ENCODE measurements at regions not wholly inside any gene's neighbourhood (a gene's known extent, or its start where the extent isn't known, plus 50 kb on each side); places are given as distances from the start of the nearest gene placed in this dataset.

DNA sequence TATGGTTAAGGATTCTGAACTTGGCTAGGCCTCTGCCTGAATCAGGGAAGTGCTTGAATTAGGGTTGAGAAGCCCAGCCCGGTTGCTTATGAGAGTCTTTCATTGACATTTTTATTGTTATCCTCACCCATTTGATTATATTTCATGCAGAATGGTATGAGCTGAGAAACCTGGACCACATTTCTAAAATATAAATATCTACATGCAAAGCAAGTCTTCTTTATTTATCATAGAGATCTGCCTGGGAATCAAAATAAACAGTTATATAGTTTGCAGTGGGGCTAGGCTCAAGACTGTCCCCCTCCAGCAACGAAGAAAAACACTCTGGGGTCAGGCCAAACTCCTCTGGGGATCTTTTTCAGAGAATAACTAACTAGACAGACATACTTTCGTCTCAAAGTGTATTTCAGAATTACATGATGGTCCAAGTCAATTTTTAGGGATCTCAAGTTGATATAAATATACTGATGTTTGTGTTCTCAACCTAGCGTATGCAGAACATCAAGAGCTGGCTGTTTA lies 675.4 kb upstream of the NR2F2 start:
- FAIRE-seq = no peak
- Histone ChIP-seq H3K27ac (ENCODE audit: low read depth, low read length) (no peak overlapping the region), H2AK5ac (ENCODE audit: low read depth, low read length) (no peak overlapping the region), H4K20me1 (replicated peaks in 1 of 2; ENCODE audit: control insufficient read depth in 1 of 2, insufficient read depth in 2 of 2, low read length in 2 of 2) (no peaks in the 10 kb centered on the region), H3K79me1 (ENCODE audit: low read depth, low read length) (no peaks in the 10 kb centered on the region), H3K4me2 (ENCODE audit: insufficient read depth in 1 of 2, low read depth in 2 of 2, low read length in 2 of 2) (no peak overlapping the region), H2BK20ac (ENCODE audit: low read length) (no peak overlapping the region), H2BK5ac (ENCODE audit: low read depth, low read length) (no peak overlapping the region), H2BK12ac (ENCODE audit: low read depth, low read length) (no peak overlapping the region), H3K36me3 (ENCODE audit: control insufficient read depth in 2 of 4, insufficient read depth in 4 of 4, low read length in 3 of 4) (no peaks in the 10 kb centered on the region), H4K8ac (ENCODE audit: extremely low read depth, insufficient read depth, low read length) (no peak overlapping the region), H3K23me2 (ENCODE audit: low read depth, low read length) (no peaks in the 10 kb centered on the region), H3K18ac (ENCODE audit: extremely low read depth, low read length) (no peak overlapping the region), H3K79me2 (ENCODE audit: control insufficient read depth in 1 of 2, insufficient read depth in 2 of 2, low read length in 2 of 2) (no peaks in the 10 kb centered on the region), H4K91ac (replicated peaks; ENCODE audit: insufficient read length, low read length) (no peak overlapping the region), H3K23ac (ENCODE audit: insufficient read length) (no peak overlapping the region), H3K27me3 (replicated peaks in 1 of 4; ENCODE audit: control insufficient read depth in 3 of 4, extremely low read depth in 1 of 4, insufficient read depth in 3 of 4, low read length in 3 of 4) (no peaks in the 10 kb centered on the region), H4K5ac (ENCODE audit: insufficient read length, low read depth, low read length) (no peak overlapping the region), H2BK15ac (ENCODE audit: low read length) (no peak overlapping the region), H3K56ac (replicated peaks; ENCODE audit: insufficient read length, low read depth, low read length) (no peak overlapping the region), H2BK120ac (replicated peaks; ENCODE audit: low read depth, low read length) (no peak overlapping the region), H3K14ac (ENCODE audit: insufficient read length) (no peak overlapping the region), H3K4me3 (ENCODE audit: extremely low read depth in 1 of 4, insufficient read depth in 2 of 4, low read depth in 3 of 4, low read length in 4 of 4) (no peak overlapping the region), H3K4ac (replicated peaks; ENCODE audit: insufficient read length, low read depth, low read length) (no peak overlapping the region), H3K9me3 (ENCODE audit: insufficient read depth in 2 of 2, low read depth in 1 of 2, low read length in 1 of 2) (no peaks in the 10 kb centered on the region), H3K9ac (replicated peaks in 1 of 4; ENCODE audit: extremely low read depth in 1 of 4, low read depth in 3 of 4, low read length in 3 of 4) (no peak overlapping the region), H2AFZ (ENCODE audit: low read length) (no peak overlapping the region), H3K4me1 (replicated peaks in 1 of 4; ENCODE audit: control insufficient read depth in 3 of 4, insufficient read depth in 4 of 4, low read length in 3 of 4) (no peaks in the 10 kb centered on the region)
- no peak for DNase-seq (ENCODE audit: low read depth in 1 of 2, low spot score in 2 of 2)
- CTCF ChIA-PET (ENCODE audit: partially characterized antibody) = no interaction called here
- no peak for TF ChIP-seq HDAC2 (IDR thresholded peaks at IDR 0.05; ENCODE audit: borderline replicate concordance in 1 of 2, low read depth in 2 of 2, low read length in 2 of 2)
- WGBS, 2 experiments (ENCODE audit: extremely low coverage in 1 of 2, insufficient coverage in 1 of 2, insufficient read length in 1 of 2, insufficient replicate concordance in 2 of 2, low coverage in 1 of 2, low lambda C conversion rate in 2 of 2, missing lambda C conversion rate in 1 of 2) = 92% methylated on average over 4 of the region's 4 CpGs; no CpG with 5 or more reads in 1 of the 2 experiments
- POLR2A ChIA-PET (ENCODE audit: partially characterized antibody) = no interaction called here

All from H1 (cell line).